ENCODE measurements at regions not wholly inside any gene's neighbourhood (a gene's known extent, or its start where the extent isn't known, plus 50 kb on each side); places are given as distances from the start of the nearest gene placed in this dataset.

- TF ChIP-seq CTCF (IDR thresholded peaks at IDR 0.05) (no peak), MXI1 (IDR thresholded peaks at IDR 0.05; ENCODE audit: low read depth, low read length) (no peak), EZH2phosphoT487 (IDR thresholded peaks at IDR 0.05; ENCODE audit: borderline replicate concordance, low read depth) (no peak), REST (IDR thresholded peaks at IDR 0.05; ENCODE audit: low read depth, low read length) (no peak), NFIC (IDR thresholded peaks at IDR 0.05; ENCODE audit: borderline replicate concordance) (no peak), RAD21 (IDR thresholded peaks at IDR 0.05; ENCODE audit: low read length) (no peak), POLR2AphosphoS5 (IDR thresholded peaks at IDR 0.05; ENCODE audit: low read depth, low read length) (no peak), YY1 (IDR thresholded peaks at IDR 0.05; ENCODE audit: low read depth) (no peak), FOXJ3 (CRISPR knock-in tag; IDR thresholded peaks at IDR 0.05) (no peak), SIN3A (IDR thresholded peaks at IDR 0.05; ENCODE audit: borderline replicate concordance, low read depth, low read length) (no peak), TCF12 (IDR thresholded peaks at IDR 0.05) (no peak), USF2 (IDR thresholded peaks at IDR 0.05; ENCODE audit: borderline replicate concordance, low read depth, low read length) (no peak), RXRA (IDR thresholded peaks at IDR 0.05; ENCODE audit: borderline replicate concordance, low read depth) (no peak)
- TF ChIP-seq, protein P1, sequence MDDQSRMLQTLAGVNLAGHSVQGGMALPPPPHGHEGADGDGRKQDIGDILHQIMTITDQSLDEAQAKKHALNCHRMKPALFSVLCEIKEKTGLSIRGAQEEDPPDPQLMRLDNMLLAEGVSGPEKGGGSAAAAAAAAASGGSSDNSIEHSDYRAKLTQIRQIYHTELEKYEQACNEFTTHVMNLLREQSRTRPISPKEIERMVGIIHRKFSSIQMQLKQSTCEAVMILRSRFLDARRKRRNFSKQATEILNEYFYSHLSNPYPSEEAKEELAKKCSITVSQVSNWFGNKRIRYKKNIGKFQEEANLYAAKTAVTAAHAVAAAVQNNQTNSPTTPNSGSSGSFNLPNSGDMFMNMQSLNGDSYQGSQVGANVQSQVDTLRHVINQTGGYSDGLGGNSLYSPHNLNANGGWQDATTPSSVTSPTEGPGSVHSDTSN (IDR thresholded peaks at IDR 0.05) = no peak
These were observed 288.7 kb upstream of the CADM1 start for GRCh38 chr11:115792903-115793302.

Measured in SK-N-SH (cell line).